ENCODE measurements at regions not wholly inside any gene's neighbourhood (a gene's known extent, or its start where the extent isn't known, plus 50 kb on each side); places are given as distances from the start of the nearest gene placed in this dataset.

- Histone ChIP-seq H3K36me3 (ENCODE audit: low read depth) (no peaks in the 10 kb centered on the region), H3K9me3 (no peaks in the 10 kb centered on the region), H3K4me1 (ENCODE audit: low read depth) (no peaks in the 10 kb centered on the region), H3K4me3 (no peak overlapping the region)
- ATAC-seq (no peak), DNase-seq (no peak)
- intact Hi-C loops (cut with DNase I, micrococcal nuclease), result no loop called here
- no peak for TF ChIP-seq CTCF (IDR thresholded peaks at IDR 0.05)
These were observed 50.2 kb upstream of the SDK2 start for GRCh38 chr17:73694491-73694890.

GRCh38 chr17:73695035-73695738 is 50.9 kb upstream of the SDK2 start:
- no peak for ATAC-seq
- no peaks in the 10 kb centered on the region for H3K9me3 ChIP-seq

DNA sequence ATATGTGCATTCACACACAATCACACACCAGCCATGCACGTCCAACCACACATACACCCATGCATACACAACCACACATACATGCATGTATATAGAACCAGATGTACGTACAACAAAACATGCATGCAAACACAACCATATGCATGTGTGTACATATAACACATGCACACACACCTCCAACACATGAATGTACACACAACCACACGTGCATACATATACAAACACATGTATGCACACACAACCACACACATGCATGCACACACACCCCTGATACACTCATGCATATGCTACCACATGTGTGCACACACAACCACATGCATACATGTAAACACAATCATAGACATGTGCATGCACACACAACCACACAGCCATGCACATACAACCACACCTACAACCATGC is 52.0 kb upstream of the SDK2 start:
- DNase-seq, result no peak
- H3K9me3 ChIP-seq, result no peaks in the 10 kb centered on the region
- H3K4me3 ChIP-seq, result no peak overlapping the region
- H3K4me1 ChIP-seq (ENCODE audit: low read depth), result no peaks in the 10 kb centered on the region
- intact Hi-C loops (cut with DNase I, micrococcal nuclease), result no loop called here
- no peaks in the 10 kb centered on the region for H3K36me3 ChIP-seq (ENCODE audit: low read depth)
- ATAC-seq, result no peak
- no peak for TF ChIP-seq CTCF (IDR thresholded peaks at IDR 0.05)

More at GRCh38 chr17:73695035-73695738, 50.9 kb upstream of the SDK2 start:
- TF ChIP-seq CTCF (IDR thresholded peaks at IDR 0.05), result no peak
- DNase-seq, result no peak
- no peak overlapping the region for H3K4me3 ChIP-seq
- no peaks in the 10 kb centered on the region for H3K4me1 ChIP-seq (ENCODE audit: low read depth)
- H3K36me3 ChIP-seq (ENCODE audit: low read depth), result no peaks in the 10 kb centered on the region
- intact Hi-C loops (cut with DNase I, micrococcal nuclease), result no loop called here

DNA sequence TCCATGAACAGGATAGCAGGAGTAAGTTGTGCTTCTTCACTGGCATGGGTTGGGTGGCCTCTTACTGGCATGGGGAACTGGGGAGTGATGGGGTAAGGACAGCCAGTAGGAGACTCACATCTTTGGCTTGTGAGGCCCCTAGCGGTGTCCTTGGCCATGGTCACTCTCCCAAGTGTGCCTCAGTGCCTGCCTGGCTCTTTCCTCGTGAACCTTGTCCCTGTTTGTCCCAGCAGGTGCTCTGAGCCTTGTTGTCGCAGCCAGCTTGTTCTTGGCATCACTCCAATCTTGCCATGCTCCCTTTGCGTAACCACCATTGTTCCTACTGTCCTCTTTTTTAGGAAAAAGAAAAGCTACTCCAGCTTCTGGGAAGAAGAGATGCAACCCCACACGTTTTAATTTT is 53.6 kb upstream of the SDK2 start:
- H3K36me3 ChIP-seq (ENCODE audit: low read depth), result no peaks in the 10 kb centered on the region
- peak; percentile 89 for ATAC-seq
- intact Hi-C loops (cut with DNase I, micrococcal nuclease), result no loop called here
- no peaks in the 10 kb centered on the region for H3K9me3 ChIP-seq
- DNase-seq, result peak in 2 of 3 donors; percentile 64 to 65
- H3K4me3 ChIP-seq, result no peak overlapping the region
- TF ChIP-seq CTCF (IDR thresholded peaks at IDR 0.05), result no peak
- no peaks in the 10 kb centered on the region for H3K4me1 ChIP-seq (ENCODE audit: low read depth)

- H3K9me3 ChIP-seq, result no peaks in the 10 kb centered on the region
- intact Hi-C loops (cut with DNase I, micrococcal nuclease), result no loop called here
- H3K36me3 ChIP-seq (ENCODE audit: low read depth), result no peaks in the 10 kb centered on the region
- H3K4me1 ChIP-seq (ENCODE audit: low read depth), result no peaks in the 10 kb centered on the region
- no peak for TF ChIP-seq CTCF (IDR thresholded peaks at IDR 0.05)
- ATAC-seq, result no peak
- DNase-seq, result no peak
- H3K4me3 ChIP-seq, result no peak overlapping the region
These were observed 54.7 kb upstream of the SDK2 start for GRCh38 chr17:73698966-73699365.

DNA sequence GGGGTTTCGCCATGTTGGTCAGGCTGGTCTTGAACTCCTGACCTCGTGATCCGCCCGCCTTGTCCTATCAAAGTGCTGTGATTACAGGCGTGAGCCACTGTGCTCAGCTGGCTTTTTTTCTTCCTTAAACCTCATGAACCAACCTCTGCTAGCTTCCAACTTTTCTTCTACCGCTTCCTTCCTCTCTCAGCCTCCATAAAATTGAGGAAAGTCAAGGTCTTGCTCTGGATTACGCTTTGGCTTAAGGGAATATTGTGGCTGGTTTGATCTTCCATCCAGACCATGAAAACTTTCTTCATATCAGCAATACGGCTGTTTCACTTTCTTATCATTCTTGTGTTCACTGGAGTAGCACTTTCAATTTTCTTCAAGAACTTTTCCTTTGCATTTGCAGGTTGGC is 57.5 kb upstream of the SDK2 start:
- intact Hi-C loops (cut with DNase I, micrococcal nuclease), result no loop called here
- no peak for TF ChIP-seq CTCF (IDR thresholded peaks at IDR 0.05)
- no peak for DNase-seq
- Histone ChIP-seq H3K9me3 (no peaks in the 10 kb centered on the region), H3K4me1 (ENCODE audit: low read depth) (no peaks in the 10 kb centered on the region), H3K36me3 (ENCODE audit: low read depth) (no peaks in the 10 kb centered on the region), H3K4me3 (no peak overlapping the region)
- peak; percentile 23 for ATAC-seq
